HCT116 (cell line): ENCODE measurements at regions not wholly inside any gene's neighbourhood (a gene's known extent, or its start where the extent isn't known, plus 50 kb on each side); places are given as distances from the start of the nearest gene placed in this dataset.

Source experiments
- ATAC-seq: fragments of 200-7000 bp; cut with Tn5 transposase; 2 replicates; pipeline ENCODE4 v1.9.1; 2020; ENCODE audit warnings: mild to moderate bottlenecking, moderate library complexity
- BruUV-seq: library from RNA; stranded (reverse); fragments of 400-500 nt; replicated peaks from 2 replicates; lab custom pipeline; 2021; lab: Mats Ljungman, UMichigan
- CTCF ChIA-PET: fragments of 300-600 bp; sonication (Branson Sonifier 250); formaldehyde crosslinking; loops from one replicate; lab custom pipeline; 2021; ENCODE audit warnings: antibody characterized with exemption; lab: Charles Lee
- POLR2A ChIA-PET: fragments of 300-600, 350-600 bp; sonication (Branson Sonifier 250); formaldehyde crosslinking; loops from one replicate; lab custom pipeline; 2021; ENCODE audit warnings: antibody characterized with exemption; lab: Charles Lee
- RAD21 ChIA-PET, 2 experiments: fragments of 300-600 bp; sonication (Branson Sonifier 250); formaldehyde crosslinking; loops; one replicate each; lab custom pipeline; 2023; ENCODE audit warnings: low total read pairs in 2 of 2; ENCODE audit not compliant: uncharacterized antibody in 2 of 2, unreplicated experiment in 2 of 2, low non-redundant PET in 1 of 2; lab: Charles Lee
- DNase-seq: peaks from one replicate; pipeline ENCODE4 v3.0.0-alpha.2; 2010; ENCODE audit warnings: low read depth, low spot score
- H2AFZ ChIP-seq: fragments of 200-600 bp; shearing (Covaris generic), sonication (generic); 2 replicates; pipeline ENCODE4 v1.6.1; 2017; ENCODE audit warnings: low read depth, mixed run types, mixed read lengths, antibody characterized with exemption, low read length; ENCODE audit not compliant: poor library complexity, severe bottlenecking
- H3K27ac ChIP-seq: 2 replicates; pipeline ENCODE4 v1.5.1; 2012; ENCODE audit warnings: low read depth, low read length
- H3K27me3 ChIP-seq: fragments of 200-600 bp; sonication (generic); 2 replicates; pipeline ENCODE4 v1.6.1; 2016; ENCODE audit warnings: mixed run types, low read length, mixed read lengths; ENCODE audit not compliant: insufficient read depth
- H3K36me3 ChIP-seq, 2 experiments: fragments of 200-500 bp in 1 of 2; fragments of 200-600 bp in 1 of 2; sonication (Bioruptor generic) in 1 of 2; sonication (generic) in 1 of 2; 2 replicates each; pipeline versions ENCODE4 v1.5.1 to v1.6.1; 2014 to 2016; ENCODE audit warnings: low read length in 2 of 2, inconsistent platforms in 1 of 2, mixed read lengths in 1 of 2, mixed run types in 1 of 2; ENCODE audit not compliant: insufficient read depth in 2 of 2, control insufficient read depth in 1 of 2
- H3K4me1 ChIP-seq, 2 experiments: fragments of 200-600 bp in 1 of 2; sonication (generic) in 1 of 2; 2 replicates each; pipeline versions ENCODE4 v1.5.1 to v1.6.1; 2012 to 2017; ENCODE audit warnings: low read length in 2 of 2, inconsistent platforms in 1 of 2, mild to moderate bottlenecking in 1 of 2, mixed read lengths in 1 of 2, mixed run types in 1 of 2, moderate library complexity in 1 of 2; ENCODE audit not compliant: insufficient read depth in 2 of 2, control insufficient read depth in 1 of 2
- H3K4me2 ChIP-seq: fragments of 200-600 bp; sonication (generic); 2 replicates; pipeline ENCODE4 v1.6.1; 2017; ENCODE audit warnings: mixed run types, low read length, mixed read lengths
- H3K4me3 ChIP-seq, 2 experiments: fragments of 200-600 bp in 1 of 2; sonication (generic) in 1 of 2; replicated peaks in 1 of 2; 2 replicates each; pipeline ENCODE4 v1.5.1; 2011 to 2016; ENCODE audit warnings: low read length in 2 of 2, control low read depth in 1 of 2, low read depth in 1 of 2, mild to moderate bottlenecking in 1 of 2, mixed read lengths in 1 of 2, mixed run types in 1 of 2
- H3K79me2 ChIP-seq: fragments of 200-600 bp; sonication (generic); 2 replicates; pipeline ENCODE4 v1.6.1; 2017; ENCODE audit warnings: mild to moderate bottlenecking, mixed run types, low read length, moderate library complexity, mixed read lengths; ENCODE audit not compliant: insufficient read depth
- H3K9ac ChIP-seq: fragments of 200-600 bp; sonication (generic); 2 replicates; pipeline ENCODE4 v1.6.1; 2016; ENCODE audit warnings: low read length, mixed read lengths
- H3K9me2 ChIP-seq: fragments of 200-600 bp; sonication (generic), shearing (Covaris generic); 2 replicates; pipeline ENCODE4 v1.6.1; 2017; ENCODE audit warnings: mixed run types, mild to moderate bottlenecking, moderate library complexity; ENCODE audit not compliant: insufficient read depth
- H3K9me3 ChIP-seq, 2 experiments: fragments of 200-500 bp in 1 of 2; fragments of 200-600 bp in 1 of 2; sonication (Bioruptor generic) in 1 of 2; sonication (generic) in 1 of 2; 2 replicates each; pipeline ENCODE4 v1.6.1; 2014 to 2017; ENCODE audit warnings: low read length in 2 of 2, mixed read lengths in 2 of 2, inconsistent platforms in 1 of 2, low read depth in 1 of 2, mild to moderate bottlenecking in 1 of 2, mixed run types in 1 of 2, moderate library complexity in 1 of 2; ENCODE audit not compliant: control insufficient read depth in 1 of 2, insufficient read depth in 1 of 2
- H4K20me1 ChIP-seq: fragments of 200-600 bp; sonication (generic), shearing (Covaris generic); 2 replicates; pipeline ENCODE4 v1.6.1; 2017; ENCODE audit warnings: mixed run types, mild to moderate bottlenecking, moderate library complexity; ENCODE audit not compliant: insufficient read depth
- CBX3 ChIP-seq: IDR thresholded peaks from 2 replicates; pipeline ENCODE4 v1.6.1; 2012; ENCODE audit warnings: low read depth
- CEBPB ChIP-seq: IDR thresholded peaks from 2 replicates; pipeline ENCODE4 v1.6.1; 2012; ENCODE audit warnings: low read depth
- EZH2phosphoT487 ChIP-seq: fragments of 200-600 bp; IDR thresholded peaks from 2 replicates; pipeline ENCODE4 v1.6.1; 2018; ENCODE audit warnings: antibody characterized with exemption, borderline replicate concordance
- FOSL1 ChIP-seq: IDR thresholded peaks from 2 replicates; pipeline ENCODE4 v1.6.1; 2012; ENCODE audit warnings: low read depth
- JUND ChIP-seq: IDR thresholded peaks from 2 replicates; pipeline ENCODE4 v1.6.1; 2012
- RAD21 ChIP-seq: IDR thresholded peaks from 2 replicates; pipeline ENCODE4 v1.6.1; 2012; ENCODE audit warnings: low read depth, mild to moderate bottlenecking
- SP1 ChIP-seq: IDR thresholded peaks from 2 replicates; pipeline ENCODE4 v1.6.1; 2012; ENCODE audit warnings: low read depth
- SRF ChIP-seq: IDR thresholded peaks from 2 replicates; pipeline ENCODE4 v1.6.1; 2012; ENCODE audit warnings: low read depth
- TCF7L2 ChIP-seq: IDR thresholded peaks from 2 replicates; pipeline ENCODE4 v1.7.0; 2011; ENCODE audit warnings: borderline replicate concordance, inconsistent platforms; ENCODE audit not compliant: insufficient read depth, insufficient read length; ENCODE audit errors: extremely low read depth
- YY1 ChIP-seq: IDR thresholded peaks from 2 replicates; pipeline ENCODE4 v1.6.1; 2011; ENCODE audit warnings: low read length, low read depth, moderate library complexity, mild to moderate bottlenecking; ENCODE audit not compliant: insufficient replicate concordance; ENCODE audit errors: extremely low read depth
- ZFX ChIP-seq: fragments of 450-650 bp; IDR thresholded peaks from 2 replicates; pipeline ENCODE4 v1.6.1; 2017
- ZNF274 ChIP-seq: fragments of 200-500 bp; sonication (Bioruptor generic); IDR thresholded peaks from 2 replicates; pipeline ENCODE4 v1.6.1; 2014; ENCODE audit warnings: mild to moderate bottlenecking, low read depth, low read length, inconsistent platforms
- intact Hi-C: fragments of 100-400 bp; cut with micrococcal nuclease; formaldehyde crosslinking; loops from 2 replicates; pipeline ENCODE4 v1.10.0; 2022
- TF ChIP-seq, protein P1 (sequence below), 3 experiments: fragments of 200-600 bp in 1 of 3; sonication (generic) in 1 of 3; IDR thresholded peaks in 2 of 3; conservative IDR thresholded peaks in 1 of 3; 2 replicates each; pipeline ENCODE4 v1.5.1; 2012 to 2017; ENCODE audit warnings: low read depth in 2 of 3, low read length in 2 of 3, antibody characterized with exemption in 1 of 3, borderline replicate concordance in 1 of 3, control low read depth in 1 of 3, mild to moderate bottlenecking in 1 of 3, mixed read lengths in 1 of 3, mixed run types in 1 of 3, moderate library complexity in 1 of 3; ENCODE audit not compliant: insufficient read depth in 1 of 3
- TF ChIP-seq, protein P2 (sequence below): IDR thresholded peaks from 2 replicates; pipeline ENCODE4 v1.6.1; 2012; ENCODE audit warnings: low read depth
- TF ChIP-seq, protein P3 (sequence below): IDR thresholded peaks from 2 replicates; pipeline ENCODE4 v1.6.1; 2012

DNA sequence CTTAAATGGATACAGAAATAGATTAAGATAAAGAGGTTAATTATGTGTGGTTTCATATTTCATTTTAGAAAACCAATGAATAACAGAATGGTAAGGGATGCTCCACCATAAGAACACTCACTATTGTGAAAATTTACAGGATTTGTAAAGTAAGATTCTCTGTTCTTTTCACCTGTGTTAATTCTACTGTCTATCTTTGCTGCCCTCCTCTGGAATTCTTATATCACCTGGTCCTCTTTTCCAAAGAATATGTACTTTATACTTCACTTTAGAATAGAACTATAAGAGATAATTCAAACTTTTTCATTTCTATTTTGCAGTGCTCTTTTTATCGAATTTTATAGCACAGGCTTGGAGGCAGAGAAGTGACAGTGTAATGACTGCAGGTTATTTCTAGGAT is 213.4 kb downstream of the LURAP1L start:
- DNase-seq: no peak
- no TSS peak for BruUV-seq
- Histone ChIP-seq H3K9me3 (no peaks in the 10 kb centered on the region), H3K36me3 (no peaks in the 10 kb centered on the region), H2AFZ (no peak overlapping the region), H3K9ac (no peak overlapping the region), H3K27ac (no peak overlapping the region), H3K4me2 (no peak overlapping the region), H3K4me3 (no peak overlapping the region), H4K20me1 (no peaks in the 10 kb centered on the region), H3K27me3 (0 out of 2 replicates have a peak, but pooled peaks cover 6% of the 10 kb centered on the region), H3K79me2 (no peaks in the 10 kb centered on the region), H3K9me2 (no peaks in the 10 kb centered on the region), H3K4me1 (no peaks in the 10 kb centered on the region)
- RAD21 ChIA-PET: no interaction called here
- POLR2A ChIA-PET: interaction anchor here (1.0 kb wide), 1 partner anchor 26 kb away, joined by 4 read pairs; no protein-coding TSS in a partner anchor
- TF ChIP-seq, protein P1, sequence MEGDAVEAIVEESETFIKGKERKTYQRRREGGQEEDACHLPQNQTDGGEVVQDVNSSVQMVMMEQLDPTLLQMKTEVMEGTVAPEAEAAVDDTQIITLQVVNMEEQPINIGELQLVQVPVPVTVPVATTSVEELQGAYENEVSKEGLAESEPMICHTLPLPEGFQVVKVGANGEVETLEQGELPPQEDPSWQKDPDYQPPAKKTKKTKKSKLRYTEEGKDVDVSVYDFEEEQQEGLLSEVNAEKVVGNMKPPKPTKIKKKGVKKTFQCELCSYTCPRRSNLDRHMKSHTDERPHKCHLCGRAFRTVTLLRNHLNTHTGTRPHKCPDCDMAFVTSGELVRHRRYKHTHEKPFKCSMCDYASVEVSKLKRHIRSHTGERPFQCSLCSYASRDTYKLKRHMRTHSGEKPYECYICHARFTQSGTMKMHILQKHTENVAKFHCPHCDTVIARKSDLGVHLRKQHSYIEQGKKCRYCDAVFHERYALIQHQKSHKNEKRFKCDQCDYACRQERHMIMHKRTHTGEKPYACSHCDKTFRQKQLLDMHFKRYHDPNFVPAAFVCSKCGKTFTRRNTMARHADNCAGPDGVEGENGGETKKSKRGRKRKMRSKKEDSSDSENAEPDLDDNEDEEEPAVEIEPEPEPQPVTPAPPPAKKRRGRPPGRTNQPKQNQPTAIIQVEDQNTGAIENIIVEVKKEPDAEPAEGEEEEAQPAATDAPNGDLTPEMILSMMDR (IDR thresholded peaks at IDR 0.05 in 2 of 3, conservative IDR thresholded peaks at IDR 0.05 in 1 of 3; ENCODE audit: borderline replicate concordance in 1 of 3, insufficient read depth in 1 of 3, low read depth in 2 of 3, low read length in 2 of 3): 0 out of 6 replicates have a peak, but pooled peaks of 1 of the 3 experiments have one; percentile 16
- TF ChIP-seq RAD21 (peak; percentile 44), TCF7L2 (no peak), CEBPB (no peak)
- ATAC-seq: no peak
- intact Hi-C loops: loop anchor here (5.0 kb wide), 1 partner anchor 266 kb away; no protein-coding TSS in a partner anchor
- CTCF ChIA-PET: interaction anchor here (1.5 kb wide), 1 partner anchor 286 kb away, joined by 3 read pairs; no protein-coding TSS in a partner anchor

DNA sequence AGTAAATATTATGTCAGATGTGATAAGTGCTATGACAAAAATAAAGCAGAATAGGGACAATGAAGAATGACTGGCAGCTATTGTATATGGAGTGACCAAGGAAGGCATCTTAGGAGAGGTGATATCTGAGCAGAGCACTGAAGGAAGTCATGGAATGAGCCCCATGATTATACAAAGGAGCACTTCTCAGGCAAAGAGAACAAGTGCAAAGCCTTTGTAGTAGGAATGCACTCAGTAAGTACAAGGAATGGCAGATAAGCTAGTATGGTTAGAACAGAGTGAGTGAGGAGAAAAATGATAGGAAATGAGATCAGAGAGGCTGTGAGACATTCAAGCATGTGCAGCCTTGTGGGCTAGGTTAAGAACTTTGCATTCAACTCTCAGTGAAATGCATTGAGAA is 214.8 kb downstream of the LURAP1L start:
- intact Hi-C loops: loop anchor here (5.0 kb wide), 1 partner anchor 267 kb away; no protein-coding TSS in a partner anchor
- Histone ChIP-seq H2AFZ (no peak overlapping the region), H3K79me2 (no peaks in the 10 kb centered on the region), H4K20me1 (no peaks in the 10 kb centered on the region), H3K36me3 (no peaks in the 10 kb centered on the region), H3K4me1 (no peaks in the 10 kb centered on the region), H3K27me3 (0 out of 2 replicates have a peak, but pooled peaks cover 6% of the 10 kb centered on the region), H3K9me2 (no peaks in the 10 kb centered on the region), H3K4me2 (no peak overlapping the region), H3K9ac (no peak overlapping the region), H3K27ac (no peak overlapping the region), H3K4me3 (no peak overlapping the region), H3K9me3 (no peaks in the 10 kb centered on the region)
- DNase-seq: no peak
- no peak for ATAC-seq
- ChIA-PET POLR2A (no interaction called here), RAD21 (no interaction called here), CTCF (interaction anchor here (1.7 kb wide), 1 partner anchor 287 kb away, joined by 5 read pairs; no protein-coding TSS in a partner anchor)
- no TSS peak for BruUV-seq
- TF ChIP-seq FOSL1: no peak
- no peak for TF ChIP-seq SP1
- no peak for TF ChIP-seq SRF
- TF ChIP-seq, protein P2, sequence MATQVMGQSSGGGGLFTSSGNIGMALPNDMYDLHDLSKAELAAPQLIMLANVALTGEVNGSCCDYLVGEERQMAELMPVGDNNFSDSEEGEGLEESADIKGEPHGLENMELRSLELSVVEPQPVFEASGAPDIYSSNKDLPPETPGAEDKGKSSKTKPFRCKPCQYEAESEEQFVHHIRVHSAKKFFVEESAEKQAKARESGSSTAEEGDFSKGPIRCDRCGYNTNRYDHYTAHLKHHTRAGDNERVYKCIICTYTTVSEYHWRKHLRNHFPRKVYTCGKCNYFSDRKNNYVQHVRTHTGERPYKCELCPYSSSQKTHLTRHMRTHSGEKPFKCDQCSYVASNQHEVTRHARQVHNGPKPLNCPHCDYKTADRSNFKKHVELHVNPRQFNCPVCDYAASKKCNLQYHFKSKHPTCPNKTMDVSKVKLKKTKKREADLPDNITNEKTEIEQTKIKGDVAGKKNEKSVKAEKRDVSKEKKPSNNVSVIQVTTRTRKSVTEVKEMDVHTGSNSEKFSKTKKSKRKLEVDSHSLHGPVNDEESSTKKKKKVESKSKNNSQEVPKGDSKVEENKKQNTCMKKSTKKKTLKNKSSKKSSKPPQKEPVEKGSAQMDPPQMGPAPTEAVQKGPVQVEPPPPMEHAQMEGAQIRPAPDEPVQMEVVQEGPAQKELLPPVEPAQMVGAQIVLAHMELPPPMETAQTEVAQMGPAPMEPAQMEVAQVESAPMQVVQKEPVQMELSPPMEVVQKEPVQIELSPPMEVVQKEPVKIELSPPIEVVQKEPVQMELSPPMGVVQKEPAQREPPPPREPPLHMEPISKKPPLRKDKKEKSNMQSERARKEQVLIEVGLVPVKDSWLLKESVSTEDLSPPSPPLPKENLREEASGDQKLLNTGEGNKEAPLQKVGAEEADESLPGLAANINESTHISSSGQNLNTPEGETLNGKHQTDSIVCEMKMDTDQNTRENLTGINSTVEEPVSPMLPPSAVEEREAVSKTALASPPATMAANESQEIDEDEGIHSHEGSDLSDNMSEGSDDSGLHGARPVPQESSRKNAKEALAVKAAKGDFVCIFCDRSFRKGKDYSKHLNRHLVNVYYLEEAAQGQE: no peak
- no peak for TF ChIP-seq CBX3
- TF ChIP-seq JUND: no peak
- TF ChIP-seq RAD21: no peak
- no peak for TF ChIP-seq ZFX
- no peak for TF ChIP-seq ZNF274
- no peak for TF ChIP-seq TCF7L2
- TF ChIP-seq, protein P3, sequence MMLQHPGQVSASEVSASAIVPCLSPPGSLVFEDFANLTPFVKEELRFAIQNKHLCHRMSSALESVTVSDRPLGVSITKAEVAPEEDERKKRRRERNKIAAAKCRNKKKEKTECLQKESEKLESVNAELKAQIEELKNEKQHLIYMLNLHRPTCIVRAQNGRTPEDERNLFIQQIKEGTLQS: no peak
- TF ChIP-seq EZH2phosphoT487: no peak
- TF ChIP-seq YY1: no peak
